Testis (tissue), 2 donors: ENCODE measurements at regions not wholly inside any gene's neighbourhood (a gene's known extent, or its start where the extent isn't known, plus 50 kb on each side); places are given as distances from the start of the nearest gene placed in this dataset.

Experiments used
- DNase-seq: peaks from one replicate; pipeline ENCODE4 v3.0.0-alpha.2; 2019
- H3K27ac ChIP-seq, 2 donors: fragments of 200-600 bp; sonication (generic); one replicate each; pipeline ENCODE4 v1.5.1; 2019
- H3K27me3 ChIP-seq: fragments of 200-600 bp; sonication (generic); one replicate; pipeline ENCODE4 v1.5.1; 2019
- H3K36me3 ChIP-seq: fragments of 200-600 bp; sonication (generic); one replicate; pipeline ENCODE4 v1.5.1; 2017; ENCODE audit warnings: low read depth; ENCODE audit errors: missing control alignments
- H3K4me1 ChIP-seq: fragments of 200-600 bp; sonication (generic); one replicate; pipeline ENCODE4 v1.5.1; 2019
- H3K4me3 ChIP-seq, 2 donors: fragments of 200-600 bp; sonication (generic); one replicate each; pipeline ENCODE4 v1.5.1; 2017 to 2019
- H3K9me3 ChIP-seq: fragments of 200-600 bp; sonication (generic); one replicate; pipeline ENCODE4 v1.5.1; 2017
- CTCF ChIP-seq, 3 experiments: fragments of 450-650 bp in 2 of 3; fragments of 200-600 bp in 1 of 3; sonication (generic) in 1 of 3; IDR thresholded peaks; one replicate each; pipeline ENCODE4 v1.5.1; 2016 to 2019; ENCODE audit warnings: antibody characterized with exemption in 3 of 3, mild to moderate bottlenecking in 2 of 3, moderate library complexity in 1 of 3
- POLR2A ChIP-seq: fragments of 450-650 bp; IDR thresholded peaks from one replicate; pipeline ENCODE4 v1.6.1; 2017; ENCODE audit warnings: antibody characterized with exemption, mild to moderate bottlenecking, moderate library complexity
- WGBS, 2 donors: methylation state at CpG; one replicate each; pipeline ENCODE4 v1.1.5; 2018; 5-methylcytosine and 5-hydroxymethylcytosine counted together
- intact Hi-C: fragments of 100-400 bp; cut with DNase I; formaldehyde crosslinking; loops from one replicate; pipeline ENCODE4 v1.15.1; 2023; ENCODE audit warnings: low total_unique reads

GRCh38 chr11:24196733-24197132, 300.1 kb upstream of the LUZP2 start:
- Histone ChIP-seq H3K27me3 (no peaks in the 10 kb centered on the region), H3K4me1 (no peaks in the 10 kb centered on the region), H3K27ac (no peak overlapping the region), H3K9me3 (no peaks in the 10 kb centered on the region), H3K36me3 (no peaks in the 10 kb centered on the region), H3K4me3 (no peak overlapping the region)
- TF ChIP-seq POLR2A (no peak), CTCF (IDR thresholded peaks at IDR 0.05) (no peak)
- intact Hi-C loops = no loop called here
- 70 to 74% methylated on average over 2 of the region's 2 CpGs for WGBS, 2 donors
- DNase-seq = no peak

- Histone ChIP-seq H3K27me3 (no peaks in the 10 kb centered on the region), H3K36me3 (no peaks in the 10 kb centered on the region), H3K27ac (no peak overlapping the region), H3K4me3 (no peak overlapping the region), H3K9me3 (no peaks in the 10 kb centered on the region), H3K4me1 (no peaks in the 10 kb centered on the region)
- DNase-seq = no peak
- no peak for TF ChIP-seq CTCF (IDR thresholded peaks at IDR 0.05)
- TF ChIP-seq POLR2A = no peak
- 88 to 89% methylated on average over 5 of the region's 5 CpGs for WGBS, 2 donors
- intact Hi-C loops = no loop called here
These were observed 298.4 kb upstream of the LUZP2 start for GRCh38 chr11:24198481-24198880.

GRCh38 chr11:24199461-24199860, 297.4 kb upstream of the LUZP2 start:
- Histone ChIP-seq H3K27ac (no peak overlapping the region), H3K27me3 (no peaks in the 10 kb centered on the region), H3K4me3 (no peak overlapping the region), H3K36me3 (no peaks in the 10 kb centered on the region), H3K9me3 (no peaks in the 10 kb centered on the region), H3K4me1 (no peaks in the 10 kb centered on the region)
- intact Hi-C loops = no loop called here
- no peak for DNase-seq
- WGBS, 2 donors = 79 to 92% methylated on average over 1 of the region's 1 CpG
- TF ChIP-seq CTCF (IDR thresholded peaks at IDR 0.05) = no peak
- no peak for TF ChIP-seq POLR2A

GRCh38 chr11:24206030-24206429, 290.8 kb upstream of the LUZP2 start:
- intact Hi-C loops = no loop called here
- no peak for TF ChIP-seq CTCF (IDR thresholded peaks at IDR 0.05)
- no peak for TF ChIP-seq POLR2A
- DNase-seq = no peak
- 73 to 78% methylated on average over 2 of the region's 2 CpGs for WGBS, 2 donors
- Histone ChIP-seq H3K27me3 (no peaks in the 10 kb centered on the region), H3K4me1 (no peaks in the 10 kb centered on the region), H3K4me3 (no peak overlapping the region), H3K9me3 (no peaks in the 10 kb centered on the region), H3K27ac (no peak overlapping the region), H3K36me3 (no peaks in the 10 kb centered on the region)

- no peak overlapping the region for H3K4me3 ChIP-seq
- H3K4me1 ChIP-seq = no peaks in the 10 kb centered on the region
- intact Hi-C loops = no loop called here
- H3K27ac ChIP-seq = no peak overlapping the region
- no peak for TF ChIP-seq CTCF (IDR thresholded peaks at IDR 0.05)
- TF ChIP-seq POLR2A = no peak
- H3K36me3 ChIP-seq = no peaks in the 10 kb centered on the region
- 69 to 85% methylated on average over 1 of the region's 1 CpG for WGBS, 2 donors
- H3K27me3 ChIP-seq = no peaks in the 10 kb centered on the region
- H3K9me3 ChIP-seq = no peaks in the 10 kb centered on the region
- DNase-seq = no peak
These were observed 290.3 kb upstream of the LUZP2 start for GRCh38 chr11:24206511-24206910.
